ENCODE measurements at regions not wholly inside any gene's neighbourhood (a gene's known extent, or its start where the extent isn't known, plus 50 kb on each side); places are given as distances from the start of the nearest gene placed in this dataset.

DNA sequence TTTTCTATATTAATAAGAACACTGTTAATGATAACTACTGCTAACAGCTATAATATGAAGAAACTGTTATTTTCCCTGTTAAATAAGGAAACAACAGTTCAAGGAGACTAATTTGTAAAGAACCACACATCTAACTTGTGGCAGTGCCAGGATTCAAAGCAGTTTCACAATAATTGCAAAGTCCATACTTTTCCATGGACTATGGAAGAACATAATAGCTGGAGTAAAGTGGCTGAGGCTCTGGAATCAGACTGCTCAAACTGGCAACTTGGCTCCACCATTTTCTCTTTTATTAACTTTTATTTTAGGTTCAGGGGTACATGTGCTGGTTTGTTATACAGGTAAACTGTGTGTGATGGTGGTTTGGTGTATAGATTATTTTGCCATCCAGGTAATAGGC lies 393.7 kb upstream of the CPEB2 start:
- Histone ChIP-seq H3K4me1 (replicated peaks in 1 of 4; ENCODE audit: control insufficient read depth in 3 of 4, insufficient read depth in 4 of 4, low read length in 3 of 4) (no peaks in the 10 kb centered on the region), H3K14ac (ENCODE audit: insufficient read length) (no peak overlapping the region), H3K4me3 (ENCODE audit: extremely low read depth in 1 of 4, insufficient read depth in 2 of 4, low read depth in 3 of 4, low read length in 4 of 4) (no peak overlapping the region), H3K9ac (replicated peaks in 1 of 4; ENCODE audit: extremely low read depth in 1 of 4, low read depth in 3 of 4, low read length in 3 of 4) (no peak overlapping the region), H4K5ac (ENCODE audit: insufficient read length, low read depth, low read length) (no peak overlapping the region), H3K27me3 (replicated peaks in 1 of 4; ENCODE audit: control insufficient read depth in 3 of 4, extremely low read depth in 1 of 4, insufficient read depth in 3 of 4, low read length in 3 of 4) (no peaks in the 10 kb centered on the region), H3K9me3 (ENCODE audit: insufficient read depth in 2 of 2, low read depth in 1 of 2, low read length in 1 of 2) (no peaks in the 10 kb centered on the region), H2BK120ac (replicated peaks; ENCODE audit: low read depth, low read length) (no peak overlapping the region), H3K79me1 (ENCODE audit: low read depth, low read length) (no peaks in the 10 kb centered on the region), H2BK12ac (ENCODE audit: low read depth, low read length) (no peak overlapping the region), H2BK15ac (ENCODE audit: low read length) (no peak overlapping the region), H3K18ac (ENCODE audit: extremely low read depth, low read length) (no peak overlapping the region), H3K36me3 (ENCODE audit: control insufficient read depth in 2 of 4, insufficient read depth in 4 of 4, low read length in 3 of 4) (no peaks in the 10 kb centered on the region; a peak in 1 of 8 replicates), H3K4me2 (ENCODE audit: insufficient read depth in 1 of 2, low read depth in 2 of 2, low read length in 2 of 2) (no peak overlapping the region), H3K23ac (ENCODE audit: insufficient read length) (no peak overlapping the region), H3K23me2 (ENCODE audit: low read depth, low read length) (no peaks in the 10 kb centered on the region), H3K27ac (ENCODE audit: low read depth, low read length) (no peak overlapping the region), H2AFZ (ENCODE audit: low read length) (no peak overlapping the region), H3K79me2 (ENCODE audit: control insufficient read depth in 1 of 2, insufficient read depth in 2 of 2, low read length in 2 of 2) (no peaks in the 10 kb centered on the region), H2BK5ac (ENCODE audit: low read depth, low read length) (no peak overlapping the region), H3K56ac (replicated peaks; ENCODE audit: insufficient read length, low read depth, low read length) (no peak overlapping the region), H4K91ac (replicated peaks; ENCODE audit: insufficient read length, low read length) (no peak overlapping the region), H4K8ac (ENCODE audit: extremely low read depth, insufficient read depth, low read length) (no peak overlapping the region), H4K20me1 (replicated peaks in 1 of 2; ENCODE audit: control insufficient read depth in 1 of 2, insufficient read depth in 2 of 2, low read length in 2 of 2) (no peaks in the 10 kb centered on the region), H3K4ac (replicated peaks; ENCODE audit: insufficient read length, low read depth, low read length) (no peak overlapping the region), H2AK5ac (ENCODE audit: low read depth, low read length) (no peak overlapping the region), H2BK20ac (ENCODE audit: low read length) (no peak overlapping the region)
- POLR2A ChIA-PET (ENCODE audit: partially characterized antibody), result no interaction called here
- CTCF ChIA-PET (ENCODE audit: partially characterized antibody), result interaction anchor here (1.0 to 1.6 kb wide), 4 partner anchors 9 to 14 kb away, joined by 3 to 6 read pairs (median 4); no protein-coding TSS in a partner anchor
- DNase-seq (ENCODE audit: low read depth in 1 of 2, low spot score in 2 of 2) (no peak), FAIRE-seq (no peak)
- no peak for TF ChIP-seq CHD2 (IDR thresholded peaks at IDR 0.05; ENCODE audit: low read length)
- no peak for TF ChIP-seq POLR2A (IDR thresholded peaks at IDR 0.05; ENCODE audit: control extremely low read depth in 1 of 2, low read depth in 2 of 2, low read length in 2 of 2)
- TF ChIP-seq BACH1 (IDR thresholded peaks at IDR 0.05; ENCODE audit: low read length), result no peak
- no peak for TF ChIP-seq RAD21 (IDR thresholded peaks at IDR 0.05 in 1 of 2, conservative IDR thresholded peaks at IDR 0.05 in 1 of 2; ENCODE audit: low read depth in 2 of 2, low read length in 2 of 2)
- TF ChIP-seq CBX5 (IDR thresholded peaks at IDR 0.05; ENCODE audit: low read depth, low read length), result no peak
- TF ChIP-seq RXRA (IDR thresholded peaks at IDR 0.05; ENCODE audit: insufficient read depth, low read depth, low read length), result no peak
- no peak for TF ChIP-seq CBX8 (IDR thresholded peaks at IDR 0.05; ENCODE audit: borderline replicate concordance, low read depth, low read length)
- TF ChIP-seq PHF8 (conservative IDR thresholded peaks at IDR 0.05; ENCODE audit: low read depth, low read length), result no peak

Measured in H1 (cell line).